MM.1S (cell line): ENCODE measurements at regions not wholly inside any gene's neighbourhood (a gene's known extent, or its start where the extent isn't known, plus 50 kb on each side); places are given as distances from the start of the nearest gene placed in this dataset.

Experiments
- CTCF ChIP-seq: fragments of 300-600 bp; sonication (generic); IDR thresholded peaks from 2 replicates; pipeline ENCODE4 v1.5.1; 2016; ENCODE audit warnings: antibody characterized with exemption, low read length, mixed read lengths
- EZH2 ChIP-seq: fragments of 300-600 bp; sonication (generic); optimal IDR thresholded peaks from 2 replicates; pipeline ENCODE3; 2017; ENCODE audit warnings: low read depth, mild to moderate bottlenecking, antibody characterized with exemption, low read length, mixed read lengths
- EZH2phosphoT487 ChIP-seq: fragments of 300-600 bp; sonication (generic); IDR thresholded peaks from 2 replicates; pipeline ENCODE4 v1.6.1; 2018; ENCODE audit warnings: antibody characterized with exemption, low read length

GRCh38 chr4:79661196-79661595 is 253.2 kb upstream of the GK2 start:
- TF ChIP-seq CTCF (no peak), EZH2phosphoT487 (no peak), EZH2 (no peak)
